ENCODE measurements at regions not wholly inside any gene's neighbourhood (a gene's known extent, or its start where the extent isn't known, plus 50 kb on each side); places are given as distances from the start of the nearest gene placed in this dataset.

GRCh38 chr9:38163518-38163917, 94.5 kb upstream of the SHB start:
- no peak for DNase-seq (ENCODE audit: low read depth in 6 of 9, low spot score in 9 of 9)
- WGBS, result 95% methylated on average over 3 of the region's 3 CpGs
- H3K36me3 ChIP-seq (ENCODE audit: control insufficient read depth in 2 of 2, insufficient read depth in 2 of 2, low read length in 1 of 2), result no peaks in the 10 kb centered on the region
- no peak overlapping the region for H3K4me3 ChIP-seq (ENCODE audit: low read length in 2 of 2)
- H3K4me1 ChIP-seq (ENCODE audit: control insufficient read depth in 2 of 2, insufficient read depth in 2 of 2, low read length in 2 of 2), result peaks cover 0 to 6% of the 10 kb centered on the region in 2 donors
- no peaks in the 10 kb centered on the region for H3K9me3 ChIP-seq (ENCODE audit: control insufficient read depth in 2 of 2, insufficient read depth in 1 of 2, low read length in 1 of 2)
- H3K27me3 ChIP-seq (ENCODE audit: control insufficient read depth in 2 of 2, insufficient read depth in 1 of 2, low read length in 1 of 2), result no peaks in the 10 kb centered on the region
- no peak overlapping the region for H3K27ac ChIP-seq (ENCODE audit: low read depth in 1 of 2, low read length in 1 of 2)

GRCh38 chr9:38162332-38163211, 93.5 kb upstream of the SHB start:
- H3K9me3 ChIP-seq (ENCODE audit: control insufficient read depth in 2 of 2, insufficient read depth in 1 of 2, low read length in 1 of 2), result no peaks in the 10 kb centered on the region
- H3K4me3 ChIP-seq (ENCODE audit: low read length in 2 of 2), result no peak overlapping the region
- peaks cover 0 to 6% of the 10 kb centered on the region in 2 donors for H3K4me1 ChIP-seq (ENCODE audit: control insufficient read depth in 2 of 2, insufficient read depth in 2 of 2, low read length in 2 of 2)
- WGBS, result 92% methylated on average over 11 of the region's 11 CpGs
- no peaks in the 10 kb centered on the region for H3K27me3 ChIP-seq (ENCODE audit: control insufficient read depth in 2 of 2, insufficient read depth in 1 of 2, low read length in 1 of 2)
- no peak overlapping the region for H3K27ac ChIP-seq (ENCODE audit: low read depth in 1 of 2, low read length in 1 of 2)
- DNase-seq (ENCODE audit: low read depth in 6 of 9, low spot score in 9 of 9), result no peak
- H3K36me3 ChIP-seq (ENCODE audit: control insufficient read depth in 2 of 2, insufficient read depth in 2 of 2, low read length in 1 of 2), result no peaks in the 10 kb centered on the region

GRCh38 chr9:38160613-38161215, 91.7 kb upstream of the SHB start:
- no peak overlapping the region for H3K27ac ChIP-seq (ENCODE audit: low read depth in 1 of 2, low read length in 1 of 2)
- peak; percentile 29 to 78 (median 53) for DNase-seq (ENCODE audit: low read depth in 6 of 9, low spot score in 9 of 9)
- WGBS, result 69% methylated on average over 9 of the region's 9 CpGs

GRCh38 chr9:38159599-38159998, 90.6 kb upstream of the SHB start:
- WGBS, result 100% methylated on average over 3 of the region's 3 CpGs
- Histone ChIP-seq H3K4me3 (ENCODE audit: low read length in 2 of 2) (no peak overlapping the region), H3K36me3 (ENCODE audit: control insufficient read depth in 2 of 2, insufficient read depth in 2 of 2, low read length in 1 of 2) (no peaks in the 10 kb centered on the region), H3K4me1 (ENCODE audit: control insufficient read depth in 2 of 2, insufficient read depth in 2 of 2, low read length in 2 of 2) (peaks cover 0 to 6% of the 10 kb centered on the region in 2 donors), H3K27me3 (ENCODE audit: control insufficient read depth in 2 of 2, insufficient read depth in 1 of 2, low read length in 1 of 2) (no peaks in the 10 kb centered on the region), H3K9me3 (ENCODE audit: control insufficient read depth in 2 of 2, insufficient read depth in 1 of 2, low read length in 1 of 2) (no peaks in the 10 kb centered on the region), H3K27ac (ENCODE audit: low read depth in 1 of 2, low read length in 1 of 2) (no peak overlapping the region)
- no peak for DNase-seq (ENCODE audit: low read depth in 6 of 9, low spot score in 9 of 9)

More at GRCh38 chr9:38160613-38161215, 91.7 kb upstream of the SHB start:
- no peaks in the 10 kb centered on the region for H3K36me3 ChIP-seq (ENCODE audit: control insufficient read depth in 2 of 2, insufficient read depth in 2 of 2, low read length in 1 of 2)
- H3K4me1 ChIP-seq (ENCODE audit: control insufficient read depth in 2 of 2, insufficient read depth in 2 of 2, low read length in 2 of 2), result peaks cover 0 to 6% of the 10 kb centered on the region in 2 donors
- no peaks in the 10 kb centered on the region for H3K27me3 ChIP-seq (ENCODE audit: control insufficient read depth in 2 of 2, insufficient read depth in 1 of 2, low read length in 1 of 2)
- H3K4me3 ChIP-seq (ENCODE audit: low read length in 2 of 2), result no peak overlapping the region
- no peaks in the 10 kb centered on the region for H3K9me3 ChIP-seq (ENCODE audit: control insufficient read depth in 2 of 2, insufficient read depth in 1 of 2, low read length in 1 of 2)

- H3K36me3 ChIP-seq (ENCODE audit: control insufficient read depth in 2 of 2, insufficient read depth in 2 of 2, low read length in 1 of 2), result no peaks in the 10 kb centered on the region
- DNase-seq (ENCODE audit: low read depth in 6 of 9, low spot score in 9 of 9), result no peak
- H3K4me3 ChIP-seq (ENCODE audit: low read length in 2 of 2), result no peak overlapping the region
- H3K9me3 ChIP-seq (ENCODE audit: control insufficient read depth in 2 of 2, insufficient read depth in 1 of 2, low read length in 1 of 2), result no peaks in the 10 kb centered on the region
- WGBS, result 96% methylated on average over 4 of the region's 4 CpGs
- no peaks in the 10 kb centered on the region for H3K4me1 ChIP-seq (ENCODE audit: control insufficient read depth in 2 of 2, insufficient read depth in 2 of 2, low read length in 2 of 2)
- H3K27ac ChIP-seq (ENCODE audit: low read depth in 1 of 2, low read length in 1 of 2), result no peak overlapping the region
- no peaks in the 10 kb centered on the region for H3K27me3 ChIP-seq (ENCODE audit: control insufficient read depth in 2 of 2, insufficient read depth in 1 of 2, low read length in 1 of 2)
Measured at GRCh38 chr9:38158628-38159027, 89.6 kb upstream of the SHB start.

GRCh38 chr9:38157711-38158110, 88.7 kb upstream of the SHB start:
- Histone ChIP-seq H3K27ac (ENCODE audit: low read depth in 1 of 2, low read length in 1 of 2) (no peak overlapping the region), H3K4me1 (ENCODE audit: control insufficient read depth in 2 of 2, insufficient read depth in 2 of 2, low read length in 2 of 2) (no peaks in the 10 kb centered on the region), H3K27me3 (ENCODE audit: control insufficient read depth in 2 of 2, insufficient read depth in 1 of 2, low read length in 1 of 2) (no peaks in the 10 kb centered on the region), H3K9me3 (ENCODE audit: control insufficient read depth in 2 of 2, insufficient read depth in 1 of 2, low read length in 1 of 2) (no peaks in the 10 kb centered on the region), H3K36me3 (ENCODE audit: control insufficient read depth in 2 of 2, insufficient read depth in 2 of 2, low read length in 1 of 2) (no peaks in the 10 kb centered on the region), H3K4me3 (ENCODE audit: low read length in 2 of 2) (no peak overlapping the region)
- no peak for DNase-seq (ENCODE audit: low read depth in 6 of 9, low spot score in 9 of 9)
- WGBS, result 95% methylated on average over 2 of the region's 2 CpGs

- DNase-seq (ENCODE audit: low read depth in 6 of 9, low spot score in 9 of 9), result no peak
- 94% methylated on average over 8 of the region's 8 CpGs for WGBS
Measured at GRCh38 chr9:38154501-38155421, 85.7 kb upstream of the SHB start.

GRCh38 chr9:38153910-38154291, 84.9 kb upstream of the SHB start:
- WGBS, result 84% methylated on average over 4 of the region's 4 CpGs
- Histone ChIP-seq H3K4me1 (ENCODE audit: control insufficient read depth in 2 of 2, insufficient read depth in 2 of 2, low read length in 2 of 2) (no peaks in the 10 kb centered on the region), H3K9me3 (ENCODE audit: control insufficient read depth in 2 of 2, insufficient read depth in 1 of 2, low read length in 1 of 2) (no peaks in the 10 kb centered on the region), H3K27ac (ENCODE audit: low read depth in 1 of 2, low read length in 1 of 2) (no peak overlapping the region), H3K36me3 (ENCODE audit: control insufficient read depth in 2 of 2, insufficient read depth in 2 of 2, low read length in 1 of 2) (no peaks in the 10 kb centered on the region), H3K27me3 (ENCODE audit: control insufficient read depth in 2 of 2, insufficient read depth in 1 of 2, low read length in 1 of 2) (peaks cover 0 to 1% of the 10 kb centered on the region in 2 donors), H3K4me3 (ENCODE audit: low read length in 2 of 2) (no peak overlapping the region)
- DNase-seq (ENCODE audit: low read depth in 6 of 9, low spot score in 9 of 9), result no peak

More at GRCh38 chr9:38154501-38155421, 85.7 kb upstream of the SHB start:
- H3K9me3 ChIP-seq (ENCODE audit: control insufficient read depth in 2 of 2, insufficient read depth in 1 of 2, low read length in 1 of 2), result no peaks in the 10 kb centered on the region
- H3K4me3 ChIP-seq (ENCODE audit: low read length in 2 of 2), result no peak overlapping the region
- H3K4me1 ChIP-seq (ENCODE audit: control insufficient read depth in 2 of 2, insufficient read depth in 2 of 2, low read length in 2 of 2), result no peaks in the 10 kb centered on the region
- no peaks in the 10 kb centered on the region for H3K27me3 ChIP-seq (ENCODE audit: control insufficient read depth in 2 of 2, insufficient read depth in 1 of 2, low read length in 1 of 2)
- H3K36me3 ChIP-seq (ENCODE audit: control insufficient read depth in 2 of 2, insufficient read depth in 2 of 2, low read length in 1 of 2), result no peaks in the 10 kb centered on the region
- H3K27ac ChIP-seq (ENCODE audit: low read depth in 1 of 2, low read length in 1 of 2), result no peak overlapping the region
